GM18870 (cell line): ENCODE measurements at regions not wholly inside any gene's neighbourhood (a gene's known extent, or its start where the extent isn't known, plus 50 kb on each side); places are given as distances from the start of the nearest gene placed in this dataset.
"Not testable (repeated sequence)": the region's sequence is repeated elsewhere in the genome, so short reads cannot be mapped to it uniquely, and the experiment has no call there.

Experiments
- ATAC-seq: cut with Tn5 transposase; IDR thresholded peaks from one replicate; pipeline ENCODE4 v1.9.1; 2021; ENCODE audit warnings: moderate library complexity; ENCODE audit not compliant: unreplicated experiment

- ATAC-seq, result no peak
Measured at GRCh38 chr6:77010931-77011542, 452.3 kb downstream of the HTR1B start.

- no peak for ATAC-seq
Measured at GRCh38 chr6:76992553-76992952, 470.7 kb downstream of the HTR1B start.

GRCh38 chr6:76984572-76984971 is 478.7 kb downstream of the HTR1B start:
- ATAC-seq, result no peak

- no peak for ATAC-seq
Measured at GRCh38 chr6:76982476-76983199, 480.7 kb downstream of the HTR1B start.

GRCh38 chr6:76972474-76972873 is 490.8 kb downstream of the HTR1B start:
- ATAC-seq, result no peak

- not testable (repeated sequence) for ATAC-seq
Measured at GRCh38 chr6:76959177-76959576, 504.1 kb downstream of the HTR1B start.

GRCh38 chr6:76942203-76942966 is 520.9 kb downstream of the HTR1B start:
- no peak for ATAC-seq

- no peak for ATAC-seq
Measured at GRCh38 chr6:76940191-76940590, 523.1 kb downstream of the HTR1B start.

GRCh38 chr6:76914737-76915136 is 548.6 kb downstream of the HTR1B start:
- ATAC-seq, result no peak

GRCh38 chr6:76905541-76905940 is 557.8 kb downstream of the HTR1B start:
- not testable (repeated sequence) for ATAC-seq

GRCh38 chr6:76892542-76892941 is 570.7 kb downstream of the HTR1B start:
- ATAC-seq, result no peak

GRCh38 chr6:76888351-76888750 is 574.9 kb downstream of the HTR1B start:
- ATAC-seq, result no peak

- ATAC-seq, result no peak
Measured at GRCh38 chr6:76886900-76887299, 576.4 kb downstream of the HTR1B start.

- ATAC-seq, result no peak
Measured at GRCh38 chr6:76885861-76886301, 577.4 kb downstream of the HTR1B start.

GRCh38 chr6:76881414-76881813 is 581.9 kb downstream of the HTR1B start:
- ATAC-seq, result no peak

- no peak for ATAC-seq
Measured at GRCh38 chr6:76876922-76877553, 586.3 kb downstream of the HTR1B start.

GRCh38 chr6:76876430-76876829 is 586.9 kb downstream of the HTR1B start:
- ATAC-seq, result not testable (repeated sequence)

- no peak for ATAC-seq
Measured at GRCh38 chr6:76867182-76867581, 596.1 kb downstream of the HTR1B start.

GRCh38 chr6:76866091-76866915 is 597.0 kb downstream of the HTR1B start:
- no peak for ATAC-seq

GRCh38 chr6:76862936-76863335 is 600.4 kb downstream of the HTR1B start:
- no peak for ATAC-seq
